ACHN (cell line): ENCODE measurements at regions not wholly inside any gene's neighbourhood (a gene's known extent, or its start where the extent isn't known, plus 50 kb on each side); places are given as distances from the start of the nearest gene placed in this dataset.

Experiments
- DNase-seq: peaks from one replicate; pipeline ENCODE4 v3.0.0-alpha.2; 2015
- in situ Hi-C: cut with HindIII; loops from 2 replicates; pipeline ENCODE4 v1.10.0; 2017; ENCODE audit warnings: low sequenced_read_pairs, low pct_ligation_motif_present, low pct_unique_long_range_greater_than_20kb

- in situ Hi-C loops = no loop called here
- no peak for DNase-seq
These were observed 162.1 kb upstream of the MPHOSPH6 start for GRCh38 chr16:82331974-82332750.

DNA sequence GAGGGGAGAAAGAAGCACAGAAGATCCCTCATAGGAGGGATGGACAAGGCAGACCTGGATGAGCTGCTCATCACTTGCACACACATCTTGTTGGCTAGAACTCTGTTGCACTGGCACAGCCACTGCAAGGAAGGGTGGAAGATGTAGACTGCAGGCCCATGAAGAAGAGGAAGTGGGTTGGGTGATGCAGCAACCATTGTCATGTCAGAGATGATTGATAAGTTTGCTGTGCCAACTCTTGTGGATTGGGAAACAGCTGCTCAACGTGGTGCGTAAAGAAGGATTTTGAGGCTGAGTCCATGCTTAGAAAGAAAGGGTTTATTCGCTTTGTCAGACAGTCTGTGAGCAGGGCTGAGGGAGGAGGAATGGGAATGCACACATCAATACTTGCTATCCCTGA lies 161.4 kb upstream of the MPHOSPH6 start:
- no peak for DNase-seq
- in situ Hi-C loops = no loop called here

DNA sequence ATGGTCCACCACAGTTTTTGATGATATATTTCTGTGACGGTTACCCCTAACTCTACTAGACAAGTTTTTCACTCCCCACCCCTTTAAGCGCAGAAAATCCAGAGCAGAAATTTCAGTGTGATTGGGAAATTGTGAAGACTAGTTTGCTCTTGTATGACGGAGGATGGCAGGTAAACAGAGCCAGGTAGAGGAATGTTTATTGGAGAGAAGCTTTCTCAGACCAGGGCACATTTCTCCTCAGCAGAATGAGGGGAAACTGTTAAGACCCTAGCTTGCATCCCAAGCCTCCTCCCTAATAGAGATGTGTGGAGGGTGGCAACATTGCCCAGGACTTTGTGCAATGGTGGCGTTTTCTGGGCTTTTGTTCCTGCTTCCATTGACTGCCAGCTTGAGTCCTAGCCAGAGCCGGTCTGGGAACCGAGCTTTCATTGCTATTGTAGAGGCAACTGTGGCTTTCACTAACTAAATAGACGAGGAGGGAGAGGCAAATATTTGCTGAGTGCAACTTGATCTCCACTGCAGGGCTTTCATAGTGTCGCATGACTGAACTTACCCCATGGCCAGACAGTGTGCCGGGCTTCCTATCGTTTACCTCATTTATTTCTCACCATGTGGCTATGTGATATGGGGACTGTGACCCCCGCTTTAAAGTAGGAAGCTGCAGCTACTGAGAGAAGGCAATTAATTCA lies 159.6 kb upstream of the MPHOSPH6 start:
- DNase-seq = no peak
- in situ Hi-C loops = no loop called here

- in situ Hi-C loops = no loop called here
- no peak for DNase-seq
These were observed 159.0 kb upstream of the MPHOSPH6 start for GRCh38 chr16:82328881-82329469.

DNA sequence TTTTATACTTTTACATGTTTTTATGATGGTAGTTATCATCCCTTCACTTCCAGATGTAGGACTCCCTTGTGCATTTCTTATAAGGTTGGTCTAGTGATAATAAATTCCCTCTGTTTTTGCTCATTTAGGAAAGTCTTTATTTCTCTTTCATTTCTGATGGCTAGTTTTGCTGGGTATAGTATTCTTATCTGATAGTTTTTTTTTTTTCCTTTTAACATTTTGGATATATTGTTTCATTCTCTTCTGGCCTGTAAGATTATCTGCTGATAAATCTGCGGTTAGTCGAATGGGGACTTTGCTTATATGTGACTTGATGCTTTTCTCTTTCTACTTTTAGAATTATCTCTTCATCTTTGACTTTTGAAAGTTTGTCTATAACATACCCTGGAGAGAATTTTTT lies 153.1 kb upstream of the MPHOSPH6 start:
- in situ Hi-C loops = no loop called here
- no peak for DNase-seq

- in situ Hi-C loops = no loop called here
- DNase-seq = no peak
These were observed 152.2 kb upstream of the MPHOSPH6 start for GRCh38 chr16:82322177-82322576.

GRCh38 chr16:82319038-82319437 lies 149.0 kb upstream of the MPHOSPH6 start:
- DNase-seq = no peak
- in situ Hi-C loops = no loop called here

DNA sequence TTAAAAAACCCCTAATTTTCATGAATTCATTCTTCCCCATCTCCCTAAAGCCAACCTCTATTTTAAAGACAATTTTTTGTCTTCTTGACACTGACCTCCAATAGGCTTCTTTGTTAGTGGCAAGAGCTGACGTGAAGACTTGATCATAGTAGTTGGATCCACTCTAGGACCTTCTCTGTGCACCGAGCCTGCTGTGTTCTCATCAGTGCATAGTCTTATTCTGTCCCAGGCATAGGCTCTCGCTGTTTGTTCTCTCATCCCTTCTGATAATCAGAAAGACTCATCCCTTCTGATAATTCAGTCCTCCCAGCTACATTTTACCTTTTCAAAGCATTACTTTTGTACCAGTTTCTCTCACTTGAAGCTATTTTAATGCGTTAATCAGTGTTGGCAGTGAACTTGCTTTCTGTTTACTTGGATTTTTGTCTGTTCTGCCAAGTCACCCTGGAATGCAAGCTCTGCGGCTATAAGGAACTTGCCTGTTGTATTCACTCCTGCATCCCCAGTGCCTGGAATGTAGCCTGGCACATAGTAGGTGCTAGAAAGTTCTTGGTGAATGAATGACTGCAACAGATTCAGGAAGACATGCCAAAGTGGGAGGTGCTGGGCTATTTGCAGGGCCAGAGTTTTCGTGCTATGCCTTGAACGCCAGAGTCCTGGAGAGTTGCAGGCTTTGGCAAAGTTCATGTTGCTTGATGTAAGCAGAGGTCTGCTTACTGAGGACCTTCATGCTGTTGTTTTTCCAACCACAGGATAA lies 147.6 kb upstream of the MPHOSPH6 start:
- no peak for DNase-seq
- in situ Hi-C loops = no loop called here

DNA sequence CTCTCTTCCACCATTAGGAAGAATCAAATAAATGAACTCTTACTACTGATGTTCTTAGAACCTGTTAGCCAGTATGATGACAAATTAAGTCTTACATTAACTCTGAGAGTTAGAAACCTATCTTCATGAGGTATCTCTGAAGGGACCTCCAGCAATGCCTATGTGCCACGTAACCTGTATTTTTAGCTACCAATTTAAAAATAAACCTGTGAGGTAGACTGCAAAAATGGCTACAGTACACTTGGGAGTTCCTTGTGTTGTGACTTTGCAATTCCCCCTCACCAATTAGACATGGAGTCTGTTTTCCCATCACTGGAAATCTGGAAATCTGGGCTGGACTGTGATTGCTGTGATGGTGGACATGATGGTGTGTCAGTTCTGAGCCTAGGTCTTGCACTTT lies 143.7 kb upstream of the MPHOSPH6 start:
- no peak for DNase-seq
- in situ Hi-C loops = no loop called here

DNA sequence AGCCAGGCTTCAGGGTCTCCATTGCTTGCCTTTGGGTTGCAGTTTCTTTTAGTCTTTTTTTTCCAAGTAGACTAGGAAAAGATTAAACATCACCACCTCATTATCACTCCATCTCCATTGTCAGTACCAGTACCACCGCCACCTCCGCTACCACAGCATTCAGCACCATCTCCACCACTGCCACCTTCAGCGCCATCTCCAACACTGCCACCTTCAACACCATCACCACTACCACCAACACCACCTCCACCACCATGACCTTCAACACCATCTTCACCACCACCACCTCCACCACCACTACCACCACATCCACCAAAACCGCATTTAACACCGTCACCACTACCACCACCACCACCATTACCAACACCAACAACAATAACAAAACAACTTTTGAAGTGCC lies 141.5 kb upstream of the MPHOSPH6 start:
- in situ Hi-C loops = no loop called here
- DNase-seq = no peak

DNA sequence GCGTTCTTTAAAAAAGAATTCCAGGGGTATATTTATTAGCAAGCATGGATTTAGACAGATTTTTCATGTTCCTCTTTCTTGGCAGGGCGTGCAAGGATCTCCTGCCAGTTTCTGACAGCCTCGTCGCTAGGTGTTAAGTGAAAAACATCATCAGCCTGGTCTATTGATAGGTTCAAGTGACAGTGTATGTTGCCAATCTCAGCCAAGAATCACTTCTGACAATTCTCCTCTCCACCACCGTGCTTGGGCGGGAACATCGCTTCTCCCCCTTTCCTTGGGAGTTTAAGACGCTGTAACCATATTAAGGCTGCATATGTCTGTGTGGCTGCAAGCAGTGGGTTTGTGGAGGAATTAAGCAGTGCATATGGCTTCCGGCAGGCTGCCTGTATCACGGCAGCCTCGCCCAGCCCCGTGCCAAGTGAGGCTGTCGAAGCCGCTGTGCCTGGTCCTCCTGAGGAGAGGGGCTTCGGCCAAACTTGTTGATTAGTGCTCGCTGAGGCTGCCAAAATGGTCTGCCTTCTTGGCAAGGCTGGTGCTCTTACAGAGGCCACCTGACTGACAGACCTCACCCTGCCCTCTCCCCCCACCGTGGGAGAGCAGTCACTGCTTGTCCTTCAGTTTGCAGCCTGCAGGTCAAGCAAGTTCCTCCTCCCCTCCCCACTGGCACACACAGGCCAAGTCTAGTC lies 132.2 kb upstream of the MPHOSPH6 start:
- in situ Hi-C loops = no loop called here
- no peak for DNase-seq

- in situ Hi-C loops = no loop called here
- DNase-seq = no peak
These were observed 131.2 kb upstream of the MPHOSPH6 start for GRCh38 chr16:82301146-82301755.

- DNase-seq = no peak
- in situ Hi-C loops = no loop called here
These were observed 130.4 kb upstream of the MPHOSPH6 start for GRCh38 chr16:82300374-82300951.

GRCh38 chr16:82298472-82298871 lies 128.4 kb upstream of the MPHOSPH6 start:
- DNase-seq = no peak

DNA sequence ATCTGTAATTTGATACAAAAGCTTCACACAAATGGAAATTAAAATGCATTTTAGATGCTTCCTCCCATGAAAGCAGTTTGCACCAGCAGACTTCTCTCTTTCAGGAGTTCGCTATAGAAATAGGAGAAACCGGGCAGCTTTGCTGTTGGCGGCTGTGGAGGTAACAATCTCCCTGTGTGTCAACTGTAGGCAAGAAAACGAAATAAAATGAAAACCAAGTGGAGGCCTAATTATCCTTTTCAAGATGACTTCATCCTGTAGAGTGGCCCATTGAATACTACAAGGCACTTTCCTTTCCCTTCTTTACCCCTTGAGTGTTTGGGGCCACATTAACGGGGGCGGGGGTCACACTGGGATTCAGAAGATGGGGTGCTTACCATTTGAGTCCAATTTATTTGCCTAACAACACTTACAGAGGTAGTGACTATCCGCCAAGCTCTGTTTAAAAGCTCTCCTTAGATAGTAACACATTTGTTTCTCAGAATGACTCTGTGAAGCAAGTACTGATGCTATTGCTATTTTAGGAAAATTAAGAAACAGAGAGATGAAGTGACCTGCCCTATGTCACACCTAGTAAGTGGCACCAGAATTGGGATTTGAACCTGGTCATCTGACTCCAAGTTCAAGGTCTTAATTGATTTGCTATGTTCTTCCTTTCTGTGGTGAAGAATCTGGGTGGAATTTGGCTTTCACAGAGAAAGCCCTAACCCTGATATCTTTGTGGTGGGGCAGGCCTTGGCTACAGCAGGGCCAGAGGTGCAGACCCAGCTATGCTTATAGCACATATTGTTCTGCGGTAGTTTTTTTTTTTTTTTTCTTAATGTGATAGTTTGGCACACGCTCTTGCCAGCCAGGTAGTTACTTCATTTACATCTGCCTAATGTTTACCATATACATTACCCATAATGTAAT lies 125.5 kb upstream of the MPHOSPH6 start:
- DNase-seq = no peak
- in situ Hi-C loops = no loop called here

More at GRCh38 chr16:82298472-82298871, 128.4 kb upstream of the MPHOSPH6 start:
- in situ Hi-C loops = no loop called here

DNA sequence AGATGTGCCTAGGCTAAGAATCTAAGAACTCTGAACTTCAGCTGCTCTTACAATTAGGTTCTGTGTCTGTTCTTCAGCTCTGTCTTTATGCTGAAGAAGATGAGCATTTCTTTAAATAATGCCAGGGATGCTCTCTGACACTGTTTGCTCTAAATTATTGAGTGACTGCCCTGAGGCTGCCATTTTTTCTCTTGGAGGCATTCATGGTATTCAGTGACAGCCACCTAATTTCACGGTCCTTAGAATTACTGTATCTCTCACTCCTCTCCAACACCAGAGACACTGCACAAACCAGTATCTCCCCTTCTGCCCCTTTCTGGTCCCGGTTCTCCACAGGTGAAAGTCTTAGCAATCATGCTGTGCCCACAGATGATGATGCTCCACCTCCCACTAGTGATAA lies 123.6 kb upstream of the MPHOSPH6 start:
- no peak for DNase-seq
- in situ Hi-C loops = no loop called here

DNA sequence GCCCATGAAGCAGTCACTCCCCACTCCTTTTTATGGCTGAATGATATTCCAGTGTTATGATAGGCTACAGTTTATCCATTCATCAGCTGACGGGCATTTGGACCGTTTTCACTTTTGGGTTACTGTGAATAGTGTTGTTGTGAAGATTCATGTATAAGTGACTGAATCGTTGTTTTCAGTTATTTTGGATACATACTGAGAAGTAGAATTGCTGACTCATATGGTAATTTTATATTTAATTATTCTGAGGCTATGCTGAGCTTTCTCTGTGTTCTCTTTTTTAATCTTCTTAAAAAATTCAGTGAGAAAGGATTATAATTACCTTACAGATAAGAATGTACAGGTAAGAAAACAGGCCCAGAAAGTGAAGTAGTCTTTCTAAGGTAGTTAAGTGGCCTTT lies 117.9 kb upstream of the MPHOSPH6 start:
- in situ Hi-C loops = no loop called here
- DNase-seq = no peak
